GM12874 (cell line): ENCODE measurements at regions not wholly inside any gene's neighbourhood (a gene's known extent, or its start where the extent isn't known, plus 50 kb on each side); places are given as distances from the start of the nearest gene placed in this dataset.
A peak's percentile ranks its signal among the peaks of the same experiment; 100 is the strongest.

Experiments used
- CTCF ChIP-seq: IDR thresholded peaks from 2 replicates; pipeline ENCODE4 v1.5.1; 2011; ENCODE audit warnings: low read depth, mild to moderate bottlenecking, control low read depth, low read length, moderate library complexity; ENCODE audit not compliant: insufficient read depth

- TF ChIP-seq CTCF: no peak
Observed at GRCh38 chr11:11029027-11029426, 171.2 kb upstream of the ZBED5 start.

- TF ChIP-seq CTCF: peak; percentile 83
Observed at GRCh38 chr11:11028017-11028692, 170.3 kb upstream of the ZBED5 start.

GRCh38 chr11:11027288-11027687, 169.4 kb upstream of the ZBED5 start:
- TF ChIP-seq CTCF: no peak

- TF ChIP-seq CTCF: no peak
Observed at GRCh38 chr11:11025087-11025486, 167.2 kb upstream of the ZBED5 start.

GRCh38 chr11:11022125-11022730, 164.4 kb upstream of the ZBED5 start:
- no peak for TF ChIP-seq CTCF

- TF ChIP-seq CTCF: no peak
Observed at GRCh38 chr11:11021563-11021962, 163.7 kb upstream of the ZBED5 start.

GRCh38 chr11:11020747-11021149, 162.9 kb upstream of the ZBED5 start:
- no peak for TF ChIP-seq CTCF
